HG02798 (cell line): ENCODE measurements at regions not wholly inside any gene's neighbourhood (a gene's known extent, or its start where the extent isn't known, plus 50 kb on each side); places are given as distances from the start of the nearest gene placed in this dataset.
"Not testable (repeated sequence)": the region's sequence is repeated elsewhere in the genome, so short reads cannot be mapped to it uniquely, and the experiment has no call there.

Source experiments
- ATAC-seq: cut with Tn5 transposase; IDR thresholded peaks from one replicate; pipeline ENCODE4 v1.9.1; 2021; ENCODE audit warnings: mild to moderate bottlenecking; ENCODE audit not compliant: unreplicated experiment, poor library complexity

DNA sequence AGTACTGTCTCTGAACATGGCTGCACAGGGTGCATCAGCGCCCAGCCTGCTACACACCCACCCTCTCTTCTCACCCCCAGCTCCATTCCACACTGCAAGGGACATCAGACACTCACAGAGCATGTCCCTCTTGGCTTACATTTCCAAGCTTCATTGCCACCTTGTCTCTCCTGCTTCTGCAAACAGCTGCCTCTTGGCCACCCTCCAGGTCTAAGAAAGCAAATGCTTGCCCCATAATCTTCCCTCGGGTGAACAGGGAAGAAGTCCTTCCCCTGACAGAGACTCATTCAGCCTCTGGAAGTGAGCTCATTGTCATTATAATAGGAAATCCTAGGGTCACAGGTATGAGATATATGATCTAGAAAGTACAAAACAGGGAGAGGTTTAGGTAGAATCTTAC lies 505.2 kb downstream of the RMST start:
- no peak for ATAC-seq

- ATAC-seq, result no peak
Observed at GRCh38 chr12:97968641-97969197, 506.1 kb downstream of the RMST start.

- ATAC-seq, result no peak
Observed at GRCh38 chr12:97977870-97978405, 515.3 kb downstream of the RMST start.

GRCh38 chr12:97982684-97983083 lies 520.1 kb downstream of the RMST start:
- no peak for ATAC-seq

DNA sequence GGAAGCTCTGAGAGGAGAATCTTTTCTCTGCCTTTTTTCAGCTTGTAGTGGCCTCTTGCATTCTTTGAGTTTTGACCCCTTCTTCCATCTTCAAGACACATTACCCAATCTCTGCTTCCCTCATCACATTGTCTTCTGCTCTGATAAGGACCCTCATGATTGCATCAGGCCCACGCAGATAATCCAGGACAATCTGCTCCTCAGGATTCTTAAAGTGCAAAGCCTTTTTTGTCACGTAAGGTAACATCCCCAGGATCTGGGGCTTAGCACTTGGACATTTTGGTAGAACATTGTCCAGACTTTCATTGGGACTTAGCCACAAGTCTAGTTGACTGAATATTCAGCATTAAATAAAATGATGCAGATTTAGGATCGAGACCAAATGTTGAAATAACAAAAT lies 521.2 kb downstream of the RMST start:
- no peak for ATAC-seq

- ATAC-seq, result no peak
Observed at GRCh38 chr12:97984436-97984835, 521.8 kb downstream of the RMST start.

DNA sequence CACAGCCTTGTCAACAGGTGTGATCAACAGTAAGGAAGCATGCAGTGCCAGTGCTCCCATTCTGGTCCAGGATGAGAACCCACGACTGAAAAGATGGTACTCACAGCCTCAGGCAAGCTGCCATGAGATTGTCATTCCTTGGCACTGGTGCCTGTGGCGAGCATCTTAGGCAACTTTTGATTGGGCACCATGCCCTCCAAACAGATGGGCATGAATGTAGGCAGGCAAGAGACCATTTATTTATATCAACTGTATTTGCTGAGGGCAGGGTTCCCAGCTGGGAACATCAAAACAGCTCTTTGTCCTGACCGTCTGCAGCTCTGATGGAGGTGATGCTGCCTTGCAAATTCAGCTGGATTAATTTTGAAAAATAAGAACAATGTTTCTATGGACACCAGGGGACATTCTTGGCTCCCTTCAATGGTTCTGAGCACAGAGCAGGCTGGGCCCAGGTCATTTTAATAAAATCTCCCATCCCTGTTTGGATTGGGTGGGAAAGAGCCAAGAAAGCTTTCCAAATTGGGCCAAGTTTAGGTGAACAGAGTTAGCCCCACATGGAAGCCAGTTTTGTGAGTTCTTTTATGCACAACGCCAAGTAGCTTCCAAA lies 522.5 kb downstream of the RMST start:
- no peak for ATAC-seq

- no peak for ATAC-seq
Observed at GRCh38 chr12:97985834-97986233, 523.2 kb downstream of the RMST start.

GRCh38 chr12:97988588-97988987 lies 526.0 kb downstream of the RMST start:
- ATAC-seq, result not testable (repeated sequence)

GRCh38 chr12:97989366-97989940 lies 525.9 kb upstream of the TMPO start:
- ATAC-seq, result no peak

DNA sequence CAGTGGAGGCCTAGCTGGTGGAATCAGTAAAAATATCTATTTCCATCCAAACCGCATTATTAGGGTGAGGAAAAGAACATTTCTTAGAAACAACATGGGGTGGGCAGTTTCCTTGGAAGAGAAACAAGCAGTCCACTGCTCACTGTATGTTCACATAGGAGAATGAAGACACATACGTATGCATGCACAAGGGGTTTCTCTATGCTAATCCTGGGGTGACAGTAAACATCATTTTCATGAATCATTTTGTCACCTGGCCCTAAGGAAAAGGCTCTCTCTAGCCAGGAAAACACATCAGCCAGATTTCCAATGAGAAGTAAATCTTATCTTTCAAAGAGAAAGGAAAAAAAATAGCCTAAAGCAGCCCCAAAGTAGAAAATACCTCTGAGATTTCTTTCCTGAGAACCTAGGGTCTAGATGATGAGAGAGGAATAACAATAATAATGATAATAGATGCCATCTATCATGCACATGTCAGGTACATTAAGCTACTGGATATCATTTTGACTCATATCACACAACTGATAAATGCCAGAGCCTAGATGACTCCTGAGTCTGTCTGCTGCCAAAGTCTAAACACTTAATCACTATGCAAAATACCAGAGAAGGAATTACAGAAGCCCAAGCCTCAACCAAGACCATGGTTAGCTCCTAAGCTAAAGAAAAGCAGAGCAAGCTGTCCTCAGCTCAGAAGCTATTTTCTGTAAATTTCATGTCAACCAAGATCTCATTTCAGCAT lies 520.5 kb upstream of the TMPO start:
- ATAC-seq, result no peak

DNA sequence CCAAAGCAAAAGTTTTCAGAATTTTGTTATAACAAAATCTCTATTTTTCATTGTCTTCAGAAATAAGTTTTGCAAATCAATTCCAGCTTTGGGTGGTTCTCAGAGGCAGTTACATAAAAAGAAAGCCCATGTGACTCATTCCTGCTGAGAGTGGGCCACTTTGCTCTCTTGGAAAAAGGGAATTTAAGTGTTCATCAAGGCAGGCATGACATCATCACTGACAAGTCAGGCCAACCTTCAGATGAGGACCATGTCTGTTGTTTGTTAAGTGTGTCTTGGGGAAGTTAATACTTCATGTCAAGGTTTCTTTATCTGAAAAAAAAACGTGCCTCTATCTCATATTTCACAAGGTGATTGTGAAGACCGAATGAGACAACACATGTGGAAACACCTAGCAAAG lies 519.8 kb upstream of the TMPO start:
- ATAC-seq, result no peak

- no peak for ATAC-seq
Observed at GRCh38 chr12:98001430-98001829, 514.0 kb upstream of the TMPO start.

DNA sequence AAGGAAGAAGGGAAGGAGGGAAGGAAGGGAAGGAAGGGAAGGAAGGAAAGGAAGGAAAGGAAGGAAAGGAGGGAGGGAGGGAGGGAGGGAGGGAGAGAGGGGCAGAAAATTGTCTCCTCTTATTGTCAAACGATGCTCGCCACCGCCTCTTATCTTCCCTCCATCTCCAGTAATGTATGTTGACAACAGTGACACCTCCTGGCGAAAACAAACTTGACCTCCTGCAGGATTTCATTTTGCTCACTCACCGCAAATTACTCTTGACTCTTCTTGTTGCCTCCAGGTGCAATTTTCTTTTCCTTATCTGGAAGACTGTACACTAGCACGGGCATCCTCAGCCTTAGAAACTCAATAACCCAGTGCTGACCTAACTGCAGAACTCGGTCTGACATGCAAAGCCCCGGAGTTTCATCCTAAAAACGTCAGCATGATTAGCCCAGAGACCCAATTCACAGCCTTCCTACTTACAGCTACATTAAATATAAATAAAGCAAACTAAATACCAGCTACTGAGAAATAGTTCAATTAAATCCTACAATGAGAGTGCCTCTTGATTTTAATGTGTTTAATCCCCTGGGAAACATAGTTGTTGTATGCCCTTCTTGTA lies 512.4 kb upstream of the TMPO start:
- peak; percentile 57 for ATAC-seq

DNA sequence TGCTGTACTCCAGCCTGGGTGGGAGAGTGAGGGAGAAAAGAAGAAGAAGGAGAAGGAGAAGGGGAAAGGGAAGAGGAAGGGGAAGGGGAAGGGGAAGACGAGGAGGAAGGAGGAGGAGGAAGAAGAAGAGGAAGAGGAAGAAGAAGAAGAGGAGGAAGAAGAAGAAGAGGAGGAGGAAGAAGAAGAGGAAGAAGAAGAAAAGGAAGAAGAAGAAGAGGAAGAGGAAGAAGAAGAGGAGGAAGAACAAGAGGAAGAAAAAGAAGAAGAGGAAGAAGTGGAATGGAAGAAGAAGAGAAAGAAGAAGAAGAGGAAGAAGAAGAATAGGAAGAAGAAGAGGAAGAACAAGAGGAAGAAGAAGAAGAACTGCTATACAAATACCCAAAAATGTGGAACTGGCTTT lies 507.4 kb upstream of the TMPO start:
- ATAC-seq, result no peak

- ATAC-seq, result no peak
Observed at GRCh38 chr12:98013560-98013959, 501.8 kb upstream of the TMPO start.

GRCh38 chr12:98018836-98019235 lies 496.6 kb upstream of the TMPO start:
- no peak for ATAC-seq

- no peak for ATAC-seq
Observed at GRCh38 chr12:98020376-98020775, 495.0 kb upstream of the TMPO start.

DNA sequence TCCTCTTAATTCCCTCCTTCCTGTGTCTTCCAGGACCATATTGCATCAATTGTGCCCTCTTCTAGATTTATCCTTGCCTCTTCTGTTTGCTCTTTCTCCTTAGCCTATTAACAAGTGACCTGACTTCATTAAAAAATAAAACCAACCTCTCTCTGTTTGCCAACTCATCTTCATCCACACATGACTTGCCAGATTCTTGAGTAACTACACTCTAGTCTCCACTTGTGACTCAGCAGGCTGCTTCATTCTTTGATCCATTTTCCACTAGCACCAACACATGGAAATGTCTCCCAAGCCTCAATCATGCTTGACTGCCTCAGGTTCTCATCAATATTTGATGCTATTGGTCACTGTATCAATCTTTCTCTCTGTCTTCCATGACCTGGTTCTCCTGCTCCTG lies 492.4 kb upstream of the TMPO start:
- no peak for ATAC-seq

DNA sequence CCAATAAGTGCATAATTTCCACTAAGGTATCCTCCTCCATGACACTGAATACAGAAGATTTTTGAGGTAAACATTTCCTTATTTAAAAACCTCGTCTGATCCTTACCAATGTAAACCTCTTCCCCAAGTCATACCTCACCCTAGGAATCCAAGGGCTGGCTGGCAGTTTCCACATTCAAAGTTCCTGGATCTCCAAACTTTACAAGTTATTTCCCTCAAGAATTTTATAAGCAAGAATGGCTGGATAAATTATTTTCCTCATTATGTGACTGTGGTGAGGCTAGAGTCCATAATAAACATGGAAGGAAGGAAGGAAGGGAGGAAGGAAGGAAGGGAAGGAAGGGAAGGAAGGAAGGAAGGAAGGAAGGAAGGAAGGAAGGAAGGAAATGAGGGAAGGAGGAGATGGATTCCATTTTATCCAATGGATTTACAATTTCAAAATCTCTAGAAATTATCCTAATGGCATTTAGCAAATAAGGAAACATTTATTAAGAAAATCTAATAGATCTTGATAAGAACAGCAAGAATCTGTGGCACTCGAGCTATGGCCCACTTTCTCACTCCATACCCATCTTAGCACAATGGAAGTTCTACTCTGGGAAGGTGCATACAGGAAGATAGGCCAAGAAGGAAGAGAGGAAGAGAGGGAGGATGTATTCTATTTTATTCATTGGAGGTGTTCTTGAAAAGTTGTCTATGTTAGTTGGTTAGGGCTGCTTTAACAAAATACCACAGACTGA lies 477.8 kb upstream of the TMPO start:
- no peak for ATAC-seq
